ENCODE measurements at regions not wholly inside any gene's neighbourhood (a gene's known extent, or its start where the extent isn't known, plus 50 kb on each side); places are given as distances from the start of the nearest gene placed in this dataset.
"Not testable (repeated sequence)": the region's sequence is repeated elsewhere in the genome, so short reads cannot be mapped to it uniquely, and the experiment has no call there.

GRCh38 chr1:235059221-235059620, 69.4 kb downstream of the TOMM20 start:
- no peak for DNase-seq

GRCh38 chr1:235058695-235059094, 69.9 kb downstream of the TOMM20 start:
- DNase-seq, result no peak

GRCh38 chr1:235057385-235058306, 71.0 kb downstream of the TOMM20 start:
- DNase-seq, result no peak

GRCh38 chr1:235056937-235057336, 71.7 kb downstream of the TOMM20 start:
- DNase-seq, result no peak

GRCh38 chr1:235054936-235055335, 73.7 kb downstream of the TOMM20 start:
- DNase-seq, result no peak

GRCh38 chr1:235054466-235054865, 74.2 kb downstream of the TOMM20 start:
- DNase-seq, result no peak

GRCh38 chr1:235052067-235053008, 76.3 kb downstream of the TOMM20 start:
- no peak for DNase-seq

- no peak for DNase-seq
Measured at GRCh38 chr1:235051521-235051920, 77.1 kb downstream of the TOMM20 start.

GRCh38 chr1:235050911-235051360, 77.7 kb downstream of the TOMM20 start:
- no peak for DNase-seq

GRCh38 chr1:235049716-235050378, 78.8 kb downstream of the TOMM20 start:
- not testable (repeated sequence) for DNase-seq

- DNase-seq, result no peak
Measured at GRCh38 chr1:235049217-235049616, 79.4 kb downstream of the TOMM20 start.

GRCh38 chr1:235047331-235047871, 81.2 kb downstream of the TOMM20 start:
- DNase-seq, result no peak

- DNase-seq, result no peak
Measured at GRCh38 chr1:235045921-235046601, 82.6 kb downstream of the TOMM20 start.

GRCh38 chr1:235045034-235045690, 83.5 kb downstream of the TOMM20 start:
- no peak for DNase-seq

GRCh38 chr1:235043234-235043633, 85.4 kb downstream of the TOMM20 start:
- DNase-seq, result no peak

GRCh38 chr1:235038701-235039100, 89.9 kb downstream of the TOMM20 start:
- DNase-seq, result no peak

- no peak for DNase-seq
Measured at GRCh38 chr1:235035928-235036327, 92.7 kb downstream of the TOMM20 start.

- no peak for DNase-seq
Measured at GRCh38 chr1:235030919-235031596, 97.6 kb downstream of the TOMM20 start.

- no peak for DNase-seq
Measured at GRCh38 chr1:235027862-235028250, 100.8 kb downstream of the TOMM20 start.

- DNase-seq, result no peak
Measured at GRCh38 chr1:235027076-235027861, 101.4 kb downstream of the TOMM20 start.

Data from activated T-cell treated with anti-CD3 and anti-CD28 coated beads, Interleukin-2, amount 50 U/mL, for 1 hour (primary cell).